ENCODE measurements at regions not wholly inside any gene's neighbourhood (a gene's known extent, or its start where the extent isn't known, plus 50 kb on each side); places are given as distances from the start of the nearest gene placed in this dataset.

DNA sequence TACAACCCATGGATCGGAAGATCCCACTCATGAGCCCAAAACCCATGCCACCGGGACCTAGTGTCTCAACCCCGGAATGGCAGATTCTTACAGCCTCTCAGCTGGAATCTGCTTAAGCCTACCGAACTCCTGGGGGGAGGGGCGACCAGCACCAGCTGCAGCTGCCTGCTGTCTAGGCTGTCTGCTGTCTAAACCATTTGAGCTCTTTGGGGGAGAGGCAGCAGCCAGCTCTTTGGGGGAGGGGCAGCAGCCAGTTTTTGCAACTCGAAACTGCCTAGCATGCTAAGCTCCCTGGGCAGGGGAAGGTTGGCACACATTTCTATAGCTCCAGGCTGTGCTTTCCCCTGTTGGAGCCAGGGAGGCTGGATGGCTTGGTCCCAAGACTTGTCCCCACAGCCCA, 643.5 kb upstream of the AMELY start (continued):
- TF ChIP-seq, protein P1, sequence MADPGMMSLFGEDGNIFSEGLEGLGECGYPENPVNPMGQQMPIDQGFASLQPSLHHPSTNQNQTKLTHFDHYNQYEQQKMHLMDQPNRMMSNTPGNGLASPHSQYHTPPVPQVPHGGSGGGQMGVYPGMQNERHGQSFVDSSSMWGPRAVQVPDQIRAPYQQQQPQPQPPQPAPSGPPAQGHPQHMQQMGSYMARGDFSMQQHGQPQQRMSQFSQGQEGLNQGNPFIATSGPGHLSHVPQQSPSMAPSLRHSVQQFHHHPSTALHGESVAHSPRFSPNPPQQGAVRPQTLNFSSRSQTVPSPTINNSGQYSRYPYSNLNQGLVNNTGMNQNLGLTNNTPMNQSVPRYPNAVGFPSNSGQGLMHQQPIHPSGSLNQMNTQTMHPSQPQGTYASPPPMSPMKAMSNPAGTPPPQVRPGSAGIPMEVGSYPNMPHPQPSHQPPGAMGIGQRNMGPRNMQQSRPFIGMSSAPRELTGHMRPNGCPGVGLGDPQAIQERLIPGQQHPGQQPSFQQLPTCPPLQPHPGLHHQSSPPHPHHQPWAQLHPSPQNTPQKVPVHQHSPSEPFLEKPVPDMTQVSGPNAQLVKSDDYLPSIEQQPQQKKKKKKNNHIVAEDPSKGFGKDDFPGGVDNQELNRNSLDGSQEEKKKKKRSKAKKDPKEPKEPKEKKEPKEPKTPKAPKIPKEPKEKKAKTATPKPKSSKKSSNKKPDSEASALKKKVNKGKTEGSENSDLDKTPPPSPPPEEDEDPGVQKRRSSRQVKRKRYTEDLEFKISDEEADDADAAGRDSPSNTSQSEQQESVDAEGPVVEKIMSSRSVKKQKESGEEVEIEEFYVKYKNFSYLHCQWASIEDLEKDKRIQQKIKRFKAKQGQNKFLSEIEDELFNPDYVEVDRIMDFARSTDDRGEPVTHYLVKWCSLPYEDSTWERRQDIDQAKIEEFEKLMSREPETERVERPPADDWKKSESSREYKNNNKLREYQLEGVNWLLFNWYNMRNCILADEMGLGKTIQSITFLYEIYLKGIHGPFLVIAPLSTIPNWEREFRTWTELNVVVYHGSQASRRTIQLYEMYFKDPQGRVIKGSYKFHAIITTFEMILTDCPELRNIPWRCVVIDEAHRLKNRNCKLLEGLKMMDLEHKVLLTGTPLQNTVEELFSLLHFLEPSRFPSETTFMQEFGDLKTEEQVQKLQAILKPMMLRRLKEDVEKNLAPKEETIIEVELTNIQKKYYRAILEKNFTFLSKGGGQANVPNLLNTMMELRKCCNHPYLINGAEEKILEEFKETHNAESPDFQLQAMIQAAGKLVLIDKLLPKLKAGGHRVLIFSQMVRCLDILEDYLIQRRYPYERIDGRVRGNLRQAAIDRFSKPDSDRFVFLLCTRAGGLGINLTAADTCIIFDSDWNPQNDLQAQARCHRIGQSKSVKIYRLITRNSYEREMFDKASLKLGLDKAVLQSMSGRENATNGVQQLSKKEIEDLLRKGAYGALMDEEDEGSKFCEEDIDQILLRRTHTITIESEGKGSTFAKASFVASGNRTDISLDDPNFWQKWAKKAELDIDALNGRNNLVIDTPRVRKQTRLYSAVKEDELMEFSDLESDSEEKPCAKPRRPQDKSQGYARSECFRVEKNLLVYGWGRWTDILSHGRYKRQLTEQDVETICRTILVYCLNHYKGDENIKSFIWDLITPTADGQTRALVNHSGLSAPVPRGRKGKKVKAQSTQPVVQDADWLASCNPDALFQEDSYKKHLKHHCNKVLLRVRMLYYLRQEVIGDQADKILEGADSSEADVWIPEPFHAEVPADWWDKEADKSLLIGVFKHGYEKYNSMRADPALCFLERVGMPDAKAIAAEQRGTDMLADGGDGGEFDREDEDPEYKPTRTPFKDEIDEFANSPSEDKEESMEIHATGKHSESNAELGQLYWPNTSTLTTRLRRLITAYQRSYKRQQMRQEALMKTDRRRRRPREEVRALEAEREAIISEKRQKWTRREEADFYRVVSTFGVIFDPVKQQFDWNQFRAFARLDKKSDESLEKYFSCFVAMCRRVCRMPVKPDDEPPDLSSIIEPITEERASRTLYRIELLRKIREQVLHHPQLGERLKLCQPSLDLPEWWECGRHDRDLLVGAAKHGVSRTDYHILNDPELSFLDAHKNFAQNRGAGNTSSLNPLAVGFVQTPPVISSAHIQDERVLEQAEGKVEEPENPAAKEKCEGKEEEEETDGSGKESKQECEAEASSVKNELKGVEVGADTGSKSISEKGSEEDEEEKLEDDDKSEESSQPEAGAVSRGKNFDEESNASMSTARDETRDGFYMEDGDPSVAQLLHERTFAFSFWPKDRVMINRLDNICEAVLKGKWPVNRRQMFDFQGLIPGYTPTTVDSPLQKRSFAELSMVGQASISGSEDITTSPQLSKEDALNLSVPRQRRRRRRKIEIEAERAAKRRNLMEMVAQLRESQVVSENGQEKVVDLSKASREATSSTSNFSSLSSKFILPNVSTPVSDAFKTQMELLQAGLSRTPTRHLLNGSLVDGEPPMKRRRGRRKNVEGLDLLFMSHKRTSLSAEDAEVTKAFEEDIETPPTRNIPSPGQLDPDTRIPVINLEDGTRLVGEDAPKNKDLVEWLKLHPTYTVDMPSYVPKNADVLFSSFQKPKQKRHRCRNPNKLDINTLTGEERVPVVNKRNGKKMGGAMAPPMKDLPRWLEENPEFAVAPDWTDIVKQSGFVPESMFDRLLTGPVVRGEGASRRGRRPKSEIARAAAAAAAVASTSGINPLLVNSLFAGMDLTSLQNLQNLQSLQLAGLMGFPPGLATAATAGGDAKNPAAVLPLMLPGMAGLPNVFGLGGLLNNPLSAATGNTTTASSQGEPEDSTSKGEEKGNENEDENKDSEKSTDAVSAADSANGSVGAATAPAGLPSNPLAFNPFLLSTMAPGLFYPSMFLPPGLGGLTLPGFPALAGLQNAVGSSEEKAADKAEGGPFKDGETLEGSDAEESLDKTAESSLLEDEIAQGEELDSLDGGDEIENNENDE (IDR thresholded peaks at IDR 0.05; ENCODE audit: insufficient replicate concordance, low read length): no peak
- TF ChIP-seq SIRT6 (IDR thresholded peaks at IDR 0.05; ENCODE audit: low read length): no peak
- TF ChIP-seq RFX5 (IDR thresholded peaks at IDR 0.05; ENCODE audit: borderline replicate concordance, low read depth, low read length): no peak
- no peak for TF ChIP-seq ZNF274 (IDR thresholded peaks at IDR 0.05; ENCODE audit: borderline replicate concordance, extremely low read depth, low read length)
- no peak for TF ChIP-seq GABPA (IDR thresholded peaks at IDR 0.05; ENCODE audit: borderline replicate concordance, insufficient read depth, low read length)
- TF ChIP-seq POU5F1 (IDR thresholded peaks at IDR 0.05; ENCODE audit: low read depth, low read length): no peak
- TF ChIP-seq CTBP2 (IDR thresholded peaks at IDR 0.05; ENCODE audit: borderline replicate concordance, insufficient read depth, insufficient read length, low read length): no peak
- TF ChIP-seq, protein P2, sequence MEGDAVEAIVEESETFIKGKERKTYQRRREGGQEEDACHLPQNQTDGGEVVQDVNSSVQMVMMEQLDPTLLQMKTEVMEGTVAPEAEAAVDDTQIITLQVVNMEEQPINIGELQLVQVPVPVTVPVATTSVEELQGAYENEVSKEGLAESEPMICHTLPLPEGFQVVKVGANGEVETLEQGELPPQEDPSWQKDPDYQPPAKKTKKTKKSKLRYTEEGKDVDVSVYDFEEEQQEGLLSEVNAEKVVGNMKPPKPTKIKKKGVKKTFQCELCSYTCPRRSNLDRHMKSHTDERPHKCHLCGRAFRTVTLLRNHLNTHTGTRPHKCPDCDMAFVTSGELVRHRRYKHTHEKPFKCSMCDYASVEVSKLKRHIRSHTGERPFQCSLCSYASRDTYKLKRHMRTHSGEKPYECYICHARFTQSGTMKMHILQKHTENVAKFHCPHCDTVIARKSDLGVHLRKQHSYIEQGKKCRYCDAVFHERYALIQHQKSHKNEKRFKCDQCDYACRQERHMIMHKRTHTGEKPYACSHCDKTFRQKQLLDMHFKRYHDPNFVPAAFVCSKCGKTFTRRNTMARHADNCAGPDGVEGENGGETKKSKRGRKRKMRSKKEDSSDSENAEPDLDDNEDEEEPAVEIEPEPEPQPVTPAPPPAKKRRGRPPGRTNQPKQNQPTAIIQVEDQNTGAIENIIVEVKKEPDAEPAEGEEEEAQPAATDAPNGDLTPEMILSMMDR (IDR thresholded peaks at IDR 0.05; ENCODE audit: control extremely low read depth in 1 of 3, insufficient read depth in 1 of 3, low read depth in 1 of 3, low read length in 3 of 3): no peak
- no peak for TF ChIP-seq EGR1 (IDR thresholded peaks at IDR 0.05; ENCODE audit: borderline replicate concordance, low read depth, low read length)

All from H1 (cell line).